GM23338 (cell line): ENCODE measurements at regions not wholly inside any gene's neighbourhood (a gene's known extent, or its start where the extent isn't known, plus 50 kb on each side); places are given as distances from the start of the nearest gene placed in this dataset.

Experiments used
- ATAC-seq: fragments of 200-7000 bp; cut with Tn5 transposase; 3 replicates; pipeline ENCODE4 v1.9.1; 2020
- DNase-seq: peaks from one replicate; pipeline ENCODE4 v3.0.0-alpha.2; 2015; ENCODE audit warnings: low spot score
- H2AFZ ChIP-seq: fragments of 200-600 bp; sonication (generic); 2 replicates; pipeline ENCODE4 v1.8.0; 2016; ENCODE audit warnings: antibody characterized with exemption, mild to moderate bottlenecking, moderate library complexity
- H3F3A ChIP-seq: fragments of 200-600 bp; sonication (generic); replicated peaks from 2 replicates; pipeline ENCODE4 v1.8.0; 2017; ENCODE audit warnings: antibody characterized with exemption, mixed run types, low read depth
- H3K27ac ChIP-seq: fragments of 200-600 bp; sonication (generic); 2 replicates; pipeline ENCODE4 v1.6.1; 2016; ENCODE audit warnings: low read depth
- H3K27me3 ChIP-seq: fragments of 200-600 bp; sonication (generic); 2 replicates; pipeline ENCODE4 v1.8.0; 2016; ENCODE audit warnings: mild to moderate bottlenecking, mixed run types, moderate library complexity; ENCODE audit not compliant: insufficient read depth
- H3K36me3 ChIP-seq: fragments of 200-600 bp; sonication (generic); 2 replicates; pipeline ENCODE4 v1.8.0; 2016; ENCODE audit warnings: mild to moderate bottlenecking; ENCODE audit not compliant: insufficient read depth
- H3K4me1 ChIP-seq: fragments of 200-600 bp; sonication (generic); 2 replicates; pipeline ENCODE4 v1.8.0; 2016; ENCODE audit warnings: mild to moderate bottlenecking, moderate library complexity; ENCODE audit not compliant: insufficient read depth
- H3K4me2 ChIP-seq: fragments of 200-600 bp; sonication (generic); 2 replicates; pipeline ENCODE4 v1.7.1; 2017; ENCODE audit warnings: mixed run types
- H3K4me3 ChIP-seq: fragments of 200-600 bp; sonication (generic); 2 replicates; pipeline ENCODE4 v1.6.1; 2016; ENCODE audit warnings: mixed run types
- H3K79me2 ChIP-seq: fragments of 200-600 bp; sonication (generic); replicated peaks from 2 replicates; pipeline ENCODE4 v1.8.0; 2017; ENCODE audit warnings: mild to moderate bottlenecking; ENCODE audit not compliant: insufficient read depth
- H3K9me2 ChIP-seq: fragments of 200-600 bp; sonication (generic); 2 replicates; pipeline ENCODE4 v1.8.0; 2017; ENCODE audit not compliant: insufficient read depth
- H4K20me1 ChIP-seq: fragments of 200-600 bp; sonication (generic); replicated peaks from 2 replicates; pipeline ENCODE4 v1.8.0; 2017; ENCODE audit warnings: mild to moderate bottlenecking; ENCODE audit not compliant: insufficient read depth
- H3K27ac Mint-ChIP-seq: 2 replicates; pipeline ENCODE4 v1.8.0; 2020; ENCODE audit warnings: inconsistent platforms, mild to moderate bottlenecking, moderate library complexity, mixed read lengths
- H3K27me3 Mint-ChIP-seq: 3 replicates; pipeline ENCODE4 v1.8.0; 2022; ENCODE audit warnings: low read depth, mild to moderate bottlenecking, moderate library complexity, mixed read lengths, inconsistent platforms; ENCODE audit not compliant: insufficient read depth, poor library complexity
- H3K36me3 Mint-ChIP-seq: 3 replicates; pipeline ENCODE4 v1.8.0; 2021; ENCODE audit warnings: low read depth, mild to moderate bottlenecking, inconsistent platforms, moderate library complexity, mixed read lengths
- H3K4me1 Mint-ChIP-seq: 3 replicates; pipeline ENCODE4 v1.8.0; 2020; ENCODE audit warnings: mild to moderate bottlenecking, inconsistent platforms, mixed read lengths
- H3K4me3 Mint-ChIP-seq: 3 replicates; pipeline ENCODE4 v1.8.0; 2021; ENCODE audit warnings: moderate library complexity, mild to moderate bottlenecking, inconsistent platforms, mixed read lengths
- H3K9me3 Mint-ChIP-seq: 3 replicates; pipeline ENCODE4 v1.8.0; 2020; ENCODE audit warnings: moderate library complexity, mild to moderate bottlenecking, inconsistent platforms, mixed read lengths
- CREB1 ChIP-seq: fragments of 250-450 bp; sonication (Bioruptor Pico); IDR thresholded peaks from 2 replicates; pipeline ENCODE4 v1.5.0; 2020; ENCODE audit warnings: low read depth, mild to moderate bottlenecking, moderate library complexity
- EZH2phosphoT487 ChIP-seq: fragments of 200-600 bp; sonication (generic); IDR thresholded peaks from one replicate; pipeline ENCODE4 v1.8.1; 2018; ENCODE audit warnings: antibody characterized with exemption; ENCODE audit not compliant: unreplicated experiment
- JUNB ChIP-seq: IDR thresholded peaks from one replicate; pipeline ENCODE4 v1.6.1; 2016; ENCODE audit warnings: antibody characterized with exemption; ENCODE audit not compliant: unreplicated experiment
- NANOG ChIP-seq: IDR thresholded peaks from 2 replicates; pipeline ENCODE4 v1.6.1; 2016; ENCODE audit warnings: antibody characterized with exemption, borderline replicate concordance
- ZNF462 ChIP-seq: fragments of 250-450 bp; sonication (Bioruptor Pico); IDR thresholded peaks from 2 replicates; pipeline ENCODE4 v1.5.0; 2020; ENCODE audit warnings: mild to moderate bottlenecking, moderate library complexity
- TF ChIP-seq, protein P1 (sequence below): IDR thresholded peaks from 2 replicates; pipeline ENCODE4 v1.6.1; 2016; ENCODE audit warnings: antibody characterized with exemption

GRCh38 chrX:69085151-69085550 lies 80.1 kb downstream of the PJA1 start:
- no peak overlapping the region for H2AFZ ChIP-seq
- H3K79me2 ChIP-seq, result no peaks in the 10 kb centered on the region
- no peaks in the 10 kb centered on the region for H3K36me3 ChIP-seq
- H3K4me2 ChIP-seq, result no peak overlapping the region
- Mint-ChIP-seq H3K4me3 (no peak overlapping the region), H3K27ac (no peak overlapping the region), H3K36me3 (no peaks in the 10 kb centered on the region), H3K27me3 (no peaks in the 10 kb centered on the region), H3K9me3 (no peaks in the 10 kb centered on the region), H3K4me1 (peaks cover 4% of the 10 kb centered on the region; the same call in 2 of the 3 replicates)
- no peak overlapping the region for H3K27ac ChIP-seq
- H4K20me1 ChIP-seq, result no peaks in the 10 kb centered on the region
- TF ChIP-seq EZH2phosphoT487 (no peak), JUNB (no peak), NANOG (no peak), CREB1 (CRISPR knock-in tag) (no peak), ZNF462 (CRISPR knock-in tag) (no peak)
- TF ChIP-seq, protein P1, sequence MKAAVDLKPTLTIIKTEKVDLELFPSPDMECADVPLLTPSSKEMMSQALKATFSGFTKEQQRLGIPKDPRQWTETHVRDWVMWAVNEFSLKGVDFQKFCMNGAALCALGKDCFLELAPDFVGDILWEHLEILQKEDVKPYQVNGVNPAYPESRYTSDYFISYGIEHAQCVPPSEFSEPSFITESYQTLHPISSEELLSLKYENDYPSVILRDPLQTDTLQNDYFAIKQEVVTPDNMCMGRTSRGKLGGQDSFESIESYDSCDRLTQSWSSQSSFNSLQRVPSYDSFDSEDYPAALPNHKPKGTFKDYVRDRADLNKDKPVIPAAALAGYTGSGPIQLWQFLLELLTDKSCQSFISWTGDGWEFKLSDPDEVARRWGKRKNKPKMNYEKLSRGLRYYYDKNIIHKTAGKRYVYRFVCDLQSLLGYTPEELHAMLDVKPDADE, result no peak
- H3K4me1 ChIP-seq, result no peaks in the 10 kb centered on the region
- no peaks in the 10 kb centered on the region for H3F3A ChIP-seq
- no peaks in the 10 kb centered on the region for H3K9me2 ChIP-seq
- DNase-seq (no peak), ATAC-seq (no peak)
- H3K27me3 ChIP-seq, result no peaks in the 10 kb centered on the region
- H3K4me3 ChIP-seq, result no peak overlapping the region
